ENCODE measurements at regions not wholly inside any gene's neighbourhood (a gene's known extent, or its start where the extent isn't known, plus 50 kb on each side); places are given as distances from the start of the nearest gene placed in this dataset.

DNA sequence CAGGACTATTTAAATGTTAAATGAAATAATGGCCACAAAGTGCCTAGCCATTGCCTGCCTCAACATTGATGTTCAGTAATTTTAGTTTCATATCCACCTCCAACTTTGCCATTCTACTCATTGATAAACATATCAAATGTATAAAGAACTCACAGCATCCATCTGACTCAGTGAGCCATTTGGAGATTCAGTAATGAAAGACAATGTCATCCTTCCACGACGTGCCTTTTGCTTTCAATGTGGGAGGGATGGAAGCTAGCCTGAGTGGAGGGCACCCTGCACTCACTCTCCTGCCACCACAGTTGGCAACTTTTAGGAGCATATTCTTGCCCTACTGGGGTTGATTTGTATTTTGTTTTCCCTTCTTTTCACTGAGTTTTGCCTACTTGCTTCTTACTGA, 151.5 kb downstream of the GLUL start:
- Histone ChIP-seq H3K27ac (ENCODE audit: low read depth in 1 of 3, low read length in 2 of 3) (no peak overlapping the region), H3K27me3 (ENCODE audit: control insufficient read depth in 3 of 3, insufficient read depth in 3 of 3, low read length in 3 of 3) (no peaks in the 10 kb centered on the region), H3K36me3 (ENCODE audit: control insufficient read depth in 3 of 3, insufficient read depth in 2 of 3, low read depth in 1 of 3, low read length in 3 of 3) (no peaks in the 10 kb centered on the region), H3K4me1 (ENCODE audit: control insufficient read depth in 3 of 3, insufficient read depth in 2 of 3, low read depth in 1 of 3, low read length in 2 of 3) (peaks cover 0 to 16% (median 0%) of the 10 kb centered on the region in 3 donors), H3K9me3 (ENCODE audit: control insufficient read depth in 2 of 2, insufficient read depth in 1 of 2, low read depth in 1 of 2, low read length in 1 of 2) (no peaks in the 10 kb centered on the region), H3K4me3 (ENCODE audit: low read depth in 1 of 3, low read length in 3 of 3) (no peak overlapping the region)
- DNase-seq (no peak), FAIRE-seq (no peak)
- 83 to 91% (median 89%) methylated on average over 2 of the region's 2 CpGs for WGBS, 3 donors

DNA sequence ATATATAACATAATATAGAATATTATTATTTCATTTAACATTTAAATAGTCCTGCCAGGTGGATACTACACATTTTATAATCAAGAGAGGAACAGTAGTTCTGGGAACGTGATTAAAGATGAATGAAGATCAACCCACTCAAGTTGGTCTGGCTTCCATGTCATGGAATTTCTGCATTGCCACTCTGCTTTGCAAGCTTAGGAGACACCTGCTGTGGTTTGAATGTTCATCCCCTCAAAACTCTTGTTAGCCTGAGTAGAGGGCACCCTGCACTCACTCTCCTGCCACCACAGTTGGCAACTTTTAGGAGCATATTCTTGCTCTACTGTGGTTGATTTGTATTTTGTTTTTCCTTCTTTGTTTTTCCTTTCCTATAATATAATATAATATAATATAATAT, 153.2 kb downstream of the GLUL start:
- Histone ChIP-seq H3K27me3 (ENCODE audit: control insufficient read depth in 3 of 3, insufficient read depth in 3 of 3, low read length in 3 of 3) (no peaks in the 10 kb centered on the region), H3K36me3 (ENCODE audit: control insufficient read depth in 3 of 3, insufficient read depth in 2 of 3, low read depth in 1 of 3, low read length in 3 of 3) (no peaks in the 10 kb centered on the region), H3K27ac (ENCODE audit: low read depth in 1 of 3, low read length in 2 of 3) (no peak overlapping the region), H3K4me1 (ENCODE audit: control insufficient read depth in 3 of 3, insufficient read depth in 2 of 3, low read depth in 1 of 3, low read length in 2 of 3) (peaks cover 0 to 16% (median 0%) of the 10 kb centered on the region in 3 donors), H3K4me3 (ENCODE audit: low read depth in 1 of 3, low read length in 3 of 3) (no peak overlapping the region), H3K9me3 (ENCODE audit: control insufficient read depth in 2 of 2, insufficient read depth in 1 of 2, low read depth in 1 of 2, low read length in 1 of 2) (no peaks in the 10 kb centered on the region)
- no peak for FAIRE-seq
- no peak for DNase-seq
- 93 to 97% (median 94%) methylated on average over 1 of the region's 1 CpG for WGBS, 3 donors

DNA sequence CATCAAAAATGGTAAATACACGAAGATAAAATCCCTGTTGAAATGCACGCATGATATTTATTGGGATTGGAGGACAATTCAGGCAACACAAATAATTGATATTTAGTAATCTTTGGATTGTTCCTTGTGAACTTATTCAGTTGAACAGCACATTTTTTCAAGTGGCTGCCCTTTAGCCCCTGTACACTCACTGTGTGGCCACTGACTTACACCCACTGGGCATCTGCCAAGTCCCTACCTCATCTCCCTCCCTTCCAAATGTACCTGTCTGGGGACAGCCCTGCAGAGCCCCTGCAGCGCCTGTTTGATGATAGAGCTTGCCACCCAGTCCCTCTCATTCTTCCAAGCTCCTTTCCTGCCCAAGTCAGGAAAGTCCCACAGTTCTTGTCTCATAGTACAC, 154.3 kb downstream of the GLUL start:
- Histone ChIP-seq H3K4me1 (ENCODE audit: control insufficient read depth in 3 of 3, insufficient read depth in 2 of 3, low read depth in 1 of 3, low read length in 2 of 3) (peaks cover 0 to 16% (median 0%) of the 10 kb centered on the region in 3 donors), H3K27ac (ENCODE audit: low read depth in 1 of 3, low read length in 2 of 3) (no peak overlapping the region), H3K9me3 (ENCODE audit: control insufficient read depth in 2 of 2, insufficient read depth in 1 of 2, low read depth in 1 of 2, low read length in 1 of 2) (no peaks in the 10 kb centered on the region), H3K4me3 (ENCODE audit: low read depth in 1 of 3, low read length in 3 of 3) (no peak overlapping the region), H3K27me3 (ENCODE audit: control insufficient read depth in 3 of 3, insufficient read depth in 3 of 3, low read length in 3 of 3) (no peaks in the 10 kb centered on the region), H3K36me3 (ENCODE audit: control insufficient read depth in 3 of 3, insufficient read depth in 2 of 3, low read depth in 1 of 3, low read length in 3 of 3) (no peaks in the 10 kb centered on the region)
- FAIRE-seq (no peak), DNase-seq (no peak)
- 85 to 89% (median 87%) methylated on average over 3 of the region's 3 CpGs for WGBS, 3 donors

DNA sequence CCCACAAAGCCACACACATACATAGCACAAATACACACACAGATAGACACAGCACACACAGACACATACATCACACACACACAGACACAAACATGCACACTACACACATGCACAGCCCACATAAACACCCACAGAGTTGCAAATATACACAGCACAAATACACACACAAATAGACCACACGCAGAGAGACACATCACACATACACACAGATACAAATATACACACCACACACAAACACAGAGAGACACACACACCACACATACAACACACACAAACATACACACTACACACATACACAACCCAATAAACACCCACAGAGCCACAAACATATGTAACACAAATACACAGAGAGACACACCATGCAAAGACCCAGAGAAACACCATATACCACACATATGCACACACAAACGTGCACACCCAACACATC, 154.9 kb downstream of the GLUL start:
- H3K4me1 ChIP-seq (ENCODE audit: control insufficient read depth in 3 of 3, insufficient read depth in 2 of 3, low read depth in 1 of 3, low read length in 2 of 3): peaks cover 0 to 16% (median 0%) of the 10 kb centered on the region in 3 donors
- DNase-seq (no peak), FAIRE-seq (no peak)
- H3K9me3 ChIP-seq (ENCODE audit: control insufficient read depth in 2 of 2, insufficient read depth in 1 of 2, low read depth in 1 of 2, low read length in 1 of 2): no peaks in the 10 kb centered on the region
- WGBS, 3 donors: 85 to 91% (median 91%) methylated on average over 2 of the region's 2 CpGs
- H3K27ac ChIP-seq (ENCODE audit: low read depth in 1 of 3, low read length in 2 of 3): no peak overlapping the region
- no peaks in the 10 kb centered on the region for H3K36me3 ChIP-seq (ENCODE audit: control insufficient read depth in 3 of 3, insufficient read depth in 2 of 3, low read depth in 1 of 3, low read length in 3 of 3)
- no peak overlapping the region for H3K4me3 ChIP-seq (ENCODE audit: low read depth in 1 of 3, low read length in 3 of 3)
- H3K27me3 ChIP-seq (ENCODE audit: control insufficient read depth in 3 of 3, insufficient read depth in 3 of 3, low read length in 3 of 3): no peaks in the 10 kb centered on the region

DNA sequence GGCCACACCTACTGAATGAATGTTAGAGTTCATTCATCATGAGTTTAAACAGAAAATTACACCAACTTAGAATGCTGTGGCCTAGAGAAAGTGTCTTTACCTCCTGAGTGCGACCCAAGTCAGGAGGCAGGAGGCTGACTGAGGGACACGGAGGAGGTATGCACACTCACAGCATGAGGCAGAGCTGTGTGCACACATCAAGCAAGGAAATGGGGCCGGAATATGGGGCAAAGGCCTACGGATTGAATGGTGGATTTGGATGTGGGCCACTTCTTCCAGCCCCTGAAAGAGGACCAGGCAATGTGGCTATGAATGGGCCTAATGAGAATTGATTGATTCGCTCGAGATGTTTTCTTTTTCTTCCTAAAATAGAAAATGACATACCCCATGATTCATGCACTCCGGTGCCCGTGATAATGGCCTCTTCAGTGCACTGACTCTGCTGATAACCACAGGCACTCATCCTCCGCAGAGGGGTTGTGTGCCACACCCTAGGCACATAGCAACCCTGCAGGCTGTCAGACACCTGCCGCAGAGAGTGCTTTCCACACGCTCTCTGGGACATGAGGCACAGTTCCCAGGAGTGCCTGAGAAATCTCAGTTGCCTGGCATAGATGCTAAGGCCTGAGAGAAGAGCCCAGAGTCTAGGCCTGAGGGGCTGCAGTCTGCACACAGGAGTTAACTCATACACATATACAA, 155.5 kb downstream of the GLUL start:
- H3K27ac ChIP-seq (ENCODE audit: low read depth in 1 of 3, low read length in 2 of 3): peak overlapping the region in 1 of 3 donors; percentile 8
- WGBS, 3 donors: 43 to 64% (median 49%) methylated on average over 11 of the region's 11 CpGs
- FAIRE-seq: no peak

DNA sequence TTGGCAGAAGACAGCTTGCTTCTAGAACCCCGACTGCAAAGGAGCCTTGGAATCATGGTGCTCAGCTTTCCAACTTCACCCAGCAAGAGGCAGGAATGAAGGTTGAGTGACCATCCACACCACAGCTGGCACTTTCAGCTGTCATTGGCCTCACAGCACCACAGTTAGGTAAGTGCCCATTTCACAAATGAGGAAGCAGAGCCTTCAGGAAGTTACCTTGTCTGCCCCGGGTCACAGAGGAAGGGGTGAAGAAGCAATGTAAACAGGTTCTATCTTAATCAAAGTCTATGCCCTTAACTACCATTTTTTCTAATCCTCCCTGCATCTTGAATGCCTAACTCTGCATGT, 156.0 kb downstream of the GLUL start:
- no peak overlapping the region for H3K4me3 ChIP-seq (ENCODE audit: low read depth in 1 of 3, low read length in 3 of 3)
- no peaks in the 10 kb centered on the region for H3K9me3 ChIP-seq (ENCODE audit: control insufficient read depth in 2 of 2, insufficient read depth in 1 of 2, low read depth in 1 of 2, low read length in 1 of 2)
- H3K27me3 ChIP-seq (ENCODE audit: control insufficient read depth in 3 of 3, insufficient read depth in 3 of 3, low read length in 3 of 3): no peaks in the 10 kb centered on the region
- no peak for FAIRE-seq
- DNase-seq: no peak
- WGBS, 3 donors: 49 to 54% (median 50%) methylated on average over 2 of the region's 2 CpGs
- peak overlapping the region in 1 of 3 donors; percentile 8 for H3K27ac ChIP-seq (ENCODE audit: low read depth in 1 of 3, low read length in 2 of 3)
- no peaks in the 10 kb centered on the region for H3K36me3 ChIP-seq (ENCODE audit: control insufficient read depth in 3 of 3, insufficient read depth in 2 of 3, low read depth in 1 of 3, low read length in 3 of 3)
- peaks cover 0 to 16% (median 0%) of the 10 kb centered on the region in 3 donors for H3K4me1 ChIP-seq (ENCODE audit: control insufficient read depth in 3 of 3, insufficient read depth in 2 of 3, low read depth in 1 of 3, low read length in 2 of 3)

More for the DNA sequence above, 155.5 kb downstream of the GLUL start:
- Histone ChIP-seq H3K9me3 (ENCODE audit: control insufficient read depth in 2 of 2, insufficient read depth in 1 of 2, low read depth in 1 of 2, low read length in 1 of 2) (no peaks in the 10 kb centered on the region), H3K4me3 (ENCODE audit: low read depth in 1 of 3, low read length in 3 of 3) (no peak overlapping the region), H3K4me1 (ENCODE audit: control insufficient read depth in 3 of 3, insufficient read depth in 2 of 3, low read depth in 1 of 3, low read length in 2 of 3) (peaks cover 0 to 16% (median 0%) of the 10 kb centered on the region in 3 donors), H3K36me3 (ENCODE audit: control insufficient read depth in 3 of 3, insufficient read depth in 2 of 3, low read depth in 1 of 3, low read length in 3 of 3) (no peaks in the 10 kb centered on the region), H3K27me3 (ENCODE audit: control insufficient read depth in 3 of 3, insufficient read depth in 3 of 3, low read length in 3 of 3) (no peaks in the 10 kb centered on the region)
- DNase-seq: peak; percentile 48 to 53

DNA sequence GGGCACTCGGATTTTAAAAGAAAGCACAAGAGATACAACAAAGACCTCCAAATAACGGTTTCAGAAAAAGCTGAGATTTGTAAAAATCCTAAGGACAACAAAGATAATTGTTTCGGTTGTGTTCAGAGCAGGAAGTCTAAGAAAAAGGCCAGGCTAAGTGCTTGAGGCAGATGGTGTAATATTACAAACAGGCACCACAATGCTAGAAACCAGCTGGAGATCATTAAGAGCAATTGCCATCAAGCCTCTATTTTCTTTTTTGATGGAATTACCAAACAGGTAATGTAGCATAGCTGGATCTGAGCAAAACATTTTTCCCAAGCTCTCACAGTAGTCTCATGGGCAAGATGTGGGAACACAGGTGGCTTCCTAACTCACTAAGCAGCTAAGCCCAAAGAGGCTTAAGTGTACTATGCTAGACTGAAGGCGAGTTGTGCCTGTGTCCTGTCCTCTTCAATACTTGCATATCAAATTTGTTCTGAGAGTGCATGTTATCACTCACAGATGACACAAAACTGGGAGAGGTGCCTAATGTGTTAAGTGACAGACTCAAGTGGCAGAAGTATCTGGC, 161.6 kb downstream of the GLUL start:
- FAIRE-seq (no peak), DNase-seq (no peak)
- WGBS, 3 donors: 68 to 84% (median 83%) methylated on average over 4 of the region's 4 CpGs

DNA sequence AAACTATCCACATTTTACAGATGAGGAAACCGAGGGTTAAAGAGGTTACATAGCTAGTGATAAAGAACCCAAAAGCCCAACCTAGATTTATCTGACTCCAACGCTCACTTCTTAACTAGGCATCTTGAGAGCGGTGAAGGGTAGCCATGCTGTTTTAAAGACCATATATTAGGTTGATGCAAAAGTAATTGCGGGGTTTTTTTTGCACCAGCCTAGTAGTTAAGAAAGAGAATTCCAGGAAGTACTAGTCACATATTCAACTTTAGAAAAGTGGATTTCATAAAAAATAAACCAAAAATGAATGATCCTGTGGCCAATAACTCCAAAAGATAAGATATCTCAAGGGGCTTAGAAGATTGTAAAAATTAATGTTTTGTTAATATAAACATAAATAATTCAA, 162.1 kb downstream of the GLUL start:
- no peak for FAIRE-seq

More for the DNA sequence above, 161.6 kb downstream of the GLUL start:
- Histone ChIP-seq H3K4me3 (ENCODE audit: low read depth in 1 of 3, low read length in 3 of 3) (no peak overlapping the region), H3K9me3 (ENCODE audit: control insufficient read depth in 2 of 2, insufficient read depth in 1 of 2, low read depth in 1 of 2, low read length in 1 of 2) (no peaks in the 10 kb centered on the region), H3K27me3 (ENCODE audit: control insufficient read depth in 3 of 3, insufficient read depth in 3 of 3, low read length in 3 of 3) (no peaks in the 10 kb centered on the region), H3K36me3 (ENCODE audit: control insufficient read depth in 3 of 3, insufficient read depth in 2 of 3, low read depth in 1 of 3, low read length in 3 of 3) (no peaks in the 10 kb centered on the region), H3K4me1 (ENCODE audit: control insufficient read depth in 3 of 3, insufficient read depth in 2 of 3, low read depth in 1 of 3, low read length in 2 of 3) (no peaks in the 10 kb centered on the region), H3K27ac (ENCODE audit: low read depth in 1 of 3, low read length in 2 of 3) (no peak overlapping the region)

More for the DNA sequence above, 162.1 kb downstream of the GLUL start:
- WGBS, 3 donors: 86 to 92% (median 91%) methylated on average over 4 of the region's 4 CpGs
- Histone ChIP-seq H3K27ac (ENCODE audit: low read depth in 1 of 3, low read length in 2 of 3) (no peak overlapping the region), H3K9me3 (ENCODE audit: control insufficient read depth in 2 of 2, insufficient read depth in 1 of 2, low read depth in 1 of 2, low read length in 1 of 2) (no peaks in the 10 kb centered on the region), H3K4me1 (ENCODE audit: control insufficient read depth in 3 of 3, insufficient read depth in 2 of 3, low read depth in 1 of 3, low read length in 2 of 3) (no peaks in the 10 kb centered on the region), H3K27me3 (ENCODE audit: control insufficient read depth in 3 of 3, insufficient read depth in 3 of 3, low read length in 3 of 3) (no peaks in the 10 kb centered on the region), H3K36me3 (ENCODE audit: control insufficient read depth in 3 of 3, insufficient read depth in 2 of 3, low read depth in 1 of 3, low read length in 3 of 3) (no peaks in the 10 kb centered on the region), H3K4me3 (ENCODE audit: low read depth in 1 of 3, low read length in 3 of 3) (no peak overlapping the region)
- no peak for DNase-seq
